GM18873 (cell line): ENCODE measurements at regions not wholly inside any gene's neighbourhood (a gene's known extent, or its start where the extent isn't known, plus 50 kb on each side); places are given as distances from the start of the nearest gene placed in this dataset.

Experiments used
- ATAC-seq: cut with Tn5 transposase; IDR thresholded peaks from one replicate; pipeline ENCODE4 v1.9.1; 2021; ENCODE audit warnings: mild to moderate bottlenecking, moderate library complexity, moderate number of reproducible peaks; ENCODE audit not compliant: unreplicated experiment, low FRiP score

DNA sequence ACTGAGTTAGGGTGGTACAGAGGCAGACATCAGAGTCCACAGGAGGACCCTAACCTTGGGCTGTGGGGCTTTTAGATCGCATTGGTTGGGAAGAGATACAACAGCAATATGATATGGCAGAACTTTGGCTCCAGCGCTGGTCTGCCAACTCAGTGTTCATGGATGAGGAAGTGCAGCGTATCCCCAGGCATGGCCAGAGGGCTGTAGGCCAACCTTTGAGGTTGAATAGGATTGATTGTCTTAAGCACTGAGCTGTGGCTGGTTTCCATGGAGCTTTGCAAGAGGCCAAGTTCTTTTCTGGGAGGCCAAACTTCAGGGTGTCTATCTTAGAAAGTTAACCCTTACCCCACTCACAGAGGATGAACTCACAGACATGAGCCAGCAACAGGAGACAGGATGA is 144.1 kb upstream of the TMTC4 start:
- no peak for ATAC-seq

DNA sequence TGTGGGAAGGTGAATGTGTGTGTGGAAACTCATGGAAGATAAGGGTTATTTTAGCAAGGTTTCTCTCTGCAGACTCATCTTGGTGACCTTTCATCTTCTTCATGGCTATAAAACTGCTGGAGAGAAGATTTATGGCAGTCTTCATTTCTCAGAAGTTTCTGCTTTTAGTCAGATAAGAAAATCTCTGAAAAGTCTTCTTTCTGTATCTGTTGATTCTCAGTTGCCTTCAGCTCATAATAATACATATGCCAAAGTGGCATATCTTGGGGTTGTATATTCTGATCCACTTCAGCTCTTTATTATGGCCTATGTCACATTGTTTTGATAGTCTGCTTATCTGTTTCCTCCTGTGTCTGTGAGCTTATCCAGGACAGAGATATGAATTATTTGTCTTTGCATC is 143.3 kb upstream of the TMTC4 start:
- ATAC-seq: no peak

DNA sequence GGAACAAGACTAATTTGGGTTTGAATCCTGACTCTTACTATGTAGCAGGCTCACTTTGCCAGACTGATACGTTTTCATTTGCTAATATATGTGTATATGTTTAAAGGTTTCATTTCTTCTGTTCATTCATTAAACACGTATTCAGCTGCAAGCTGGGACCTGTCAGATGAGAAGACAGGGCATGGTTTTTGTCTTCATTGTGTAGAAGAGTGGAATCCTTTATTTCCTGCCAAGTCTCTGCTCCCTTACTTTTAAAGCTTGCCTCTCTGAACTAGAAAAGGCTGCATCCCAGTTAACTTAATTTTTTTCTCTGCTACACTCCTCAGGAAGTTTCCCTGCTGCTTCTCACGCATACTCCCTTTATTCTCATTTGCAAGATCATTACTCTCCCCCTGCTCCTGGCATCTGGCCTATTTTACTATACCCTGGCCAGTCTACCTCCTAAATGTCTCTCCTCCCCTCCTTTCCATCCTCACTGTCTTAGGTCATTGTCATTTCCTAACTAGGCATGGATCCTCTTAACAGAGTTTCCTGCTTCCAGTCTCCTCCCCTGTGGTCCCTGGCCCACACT is 141.0 kb upstream of the TMTC4 start:
- no peak for ATAC-seq

DNA sequence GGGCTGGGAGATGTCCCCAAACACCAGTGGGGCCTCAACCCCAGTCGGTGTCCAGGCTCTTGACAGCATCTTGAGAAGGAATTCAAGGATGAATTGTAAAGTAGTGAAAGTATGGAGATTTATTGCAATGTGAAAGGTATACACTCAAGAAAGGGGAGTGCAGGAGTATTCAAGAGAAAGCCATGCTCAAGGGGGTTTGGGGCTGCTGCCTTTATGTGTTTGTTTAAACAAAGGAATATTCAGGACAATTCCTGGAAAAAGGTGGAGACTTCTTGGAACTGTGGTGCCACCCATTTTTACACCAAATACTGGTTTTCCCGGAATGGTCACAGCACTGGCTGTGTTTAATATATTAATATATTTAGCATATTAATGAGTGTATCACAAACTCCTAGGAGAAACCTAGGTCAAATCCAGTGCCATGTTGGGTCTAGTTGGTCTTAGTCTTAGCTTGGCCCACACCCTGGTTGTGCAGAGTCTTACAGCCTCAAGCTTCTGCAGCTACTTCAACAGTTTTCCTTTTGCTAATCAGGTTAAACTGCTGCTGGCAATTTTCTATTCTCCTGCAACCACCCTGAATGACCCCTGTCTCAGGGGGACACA is 138.5 kb upstream of the TMTC4 start:
- ATAC-seq: no peak

- ATAC-seq: no peak
Measured at GRCh38 chr13:100811928-100812327, 137.3 kb upstream of the TMTC4 start.

DNA sequence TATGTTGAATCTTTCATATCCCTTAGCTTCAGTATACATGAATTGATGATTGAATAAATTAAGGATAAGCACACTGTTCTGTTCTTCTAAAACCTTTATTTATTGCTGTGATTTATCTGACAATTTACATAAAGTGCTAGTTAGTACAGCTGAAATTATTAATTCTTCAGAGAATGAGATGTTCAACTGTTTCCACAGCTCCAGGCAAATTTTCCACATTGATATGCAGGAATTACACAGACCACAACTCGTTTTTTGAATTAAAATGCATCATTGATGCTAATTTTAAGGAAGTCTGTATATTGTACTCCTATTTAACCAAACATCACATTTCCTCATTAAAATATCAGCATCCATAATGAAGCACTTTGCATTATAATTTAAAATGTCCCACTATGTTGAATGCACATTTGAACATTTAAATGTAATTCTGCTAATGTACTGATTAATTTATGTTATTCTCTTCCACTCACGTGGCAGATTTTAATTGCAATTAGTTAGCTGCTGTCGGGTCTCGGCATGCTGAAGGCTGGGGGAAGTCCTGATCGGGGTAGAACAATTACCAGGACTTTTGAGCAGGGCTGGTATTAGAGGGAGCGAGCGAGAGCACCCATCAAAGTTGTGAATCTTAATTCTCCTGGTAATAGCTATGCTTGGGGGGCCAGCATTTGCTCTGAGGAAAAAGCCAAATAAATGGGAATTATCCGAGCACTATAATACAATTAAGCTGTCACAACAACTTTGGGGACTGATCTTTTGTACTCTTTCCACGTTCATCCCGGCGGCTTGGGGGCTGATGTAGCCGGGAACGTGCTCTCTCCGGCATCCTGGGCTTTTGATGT is 136.7 kb upstream of the TMTC4 start:
- ATAC-seq: no peak

- no peak for ATAC-seq
Measured at GRCh38 chr13:100810481-100810880, 135.9 kb upstream of the TMTC4 start.

GRCh38 chr13:100809856-100810255 is 135.3 kb upstream of the TMTC4 start:
- no peak for ATAC-seq

- ATAC-seq: no peak
Measured at GRCh38 chr13:100809129-100809390, 134.5 kb upstream of the TMTC4 start.

DNA sequence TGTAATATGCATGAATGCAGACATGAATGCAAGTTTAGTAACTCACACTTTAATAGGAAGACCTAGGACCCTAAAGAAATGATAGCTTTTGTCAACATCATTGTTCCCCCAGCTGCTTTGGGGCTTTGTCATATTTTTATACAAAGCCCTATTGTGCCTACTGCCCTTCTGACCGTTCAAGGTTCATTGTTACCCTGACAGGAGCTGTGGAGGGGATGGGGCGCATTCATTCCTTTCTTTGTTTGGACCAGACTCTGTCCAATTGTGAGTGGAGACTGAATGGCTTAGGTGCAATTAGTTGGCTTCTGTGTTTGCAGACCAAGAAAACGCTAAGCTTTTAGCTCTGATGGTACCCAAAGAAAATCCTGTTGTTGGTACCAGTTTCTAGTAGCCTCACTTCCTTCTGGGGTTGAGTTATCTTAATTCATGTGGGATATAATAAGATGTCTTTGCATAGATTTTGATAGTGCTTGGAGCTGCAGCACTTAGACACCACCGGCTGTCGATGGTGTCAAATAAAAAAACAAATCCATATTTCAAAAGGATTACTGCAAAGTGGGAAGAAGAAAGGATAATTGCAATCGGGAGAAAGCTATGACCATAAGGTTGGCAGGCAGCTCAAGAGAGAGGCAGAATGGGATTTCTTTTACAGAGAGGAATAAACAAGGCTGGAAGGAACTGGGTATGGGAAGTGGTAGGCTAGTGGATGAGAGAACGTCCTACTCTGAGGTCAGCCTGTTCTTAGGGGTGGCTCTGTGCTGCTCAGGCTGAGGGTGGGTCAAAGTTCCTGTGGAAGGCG is 133.9 kb upstream of the TMTC4 start:
- no peak for ATAC-seq

DNA sequence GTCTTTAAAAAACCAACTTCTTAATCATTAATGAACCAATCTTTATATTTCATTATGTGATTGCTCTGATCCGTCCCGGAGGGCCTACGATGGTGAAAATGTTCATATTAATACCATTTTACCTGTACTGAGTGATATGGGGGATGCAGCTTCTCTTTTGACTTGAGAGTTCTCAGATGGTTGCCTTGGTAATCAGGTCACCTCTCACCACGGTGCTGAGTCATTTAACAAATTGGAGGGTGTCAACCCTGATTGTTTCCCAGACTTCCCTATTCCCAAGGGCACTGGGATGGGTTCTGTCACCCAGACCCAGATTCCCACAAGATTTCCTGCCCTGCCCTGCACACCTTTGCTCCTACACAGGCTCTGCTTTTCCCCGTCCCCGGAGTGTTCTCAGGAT is 128.5 kb upstream of the TMTC4 start:
- ATAC-seq: no peak

GRCh38 chr13:100800283-100800875 is 125.8 kb upstream of the TMTC4 start:
- no peak for ATAC-seq

- no peak for ATAC-seq
Measured at GRCh38 chr13:100798739-100799361, 124.3 kb upstream of the TMTC4 start.

- ATAC-seq: no peak
Measured at GRCh38 chr13:100797921-100798320, 123.3 kb upstream of the TMTC4 start.

GRCh38 chr13:100796463-100796862 is 121.9 kb upstream of the TMTC4 start:
- ATAC-seq: no peak

DNA sequence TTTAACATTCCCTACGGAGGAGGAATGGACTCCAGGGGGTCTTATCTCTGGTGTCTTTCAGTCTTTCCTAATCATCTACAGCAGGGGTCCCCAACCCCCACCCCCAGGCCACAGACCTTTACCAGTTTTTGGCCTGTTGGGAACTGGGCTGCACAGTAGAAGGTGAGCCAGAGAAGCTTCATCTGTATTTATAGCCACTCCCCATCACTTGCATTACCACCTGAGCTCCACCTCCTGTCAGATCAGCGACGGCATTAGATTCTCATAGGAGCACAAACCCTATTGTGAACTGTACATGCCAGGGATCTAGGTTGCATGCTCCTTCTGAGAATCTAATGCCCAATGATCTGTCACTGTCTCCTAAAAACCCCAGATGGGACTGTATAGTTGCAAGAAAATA is 120.0 kb upstream of the TMTC4 start:
- no peak for ATAC-seq

- no peak for ATAC-seq
Measured at GRCh38 chr13:100790405-100790804, 115.8 kb upstream of the TMTC4 start.

GRCh38 chr13:100789968-100790367 is 115.4 kb upstream of the TMTC4 start:
- peak; percentile 46 for ATAC-seq

- no peak for ATAC-seq
Measured at GRCh38 chr13:100789481-100789880, 114.9 kb upstream of the TMTC4 start.

DNA sequence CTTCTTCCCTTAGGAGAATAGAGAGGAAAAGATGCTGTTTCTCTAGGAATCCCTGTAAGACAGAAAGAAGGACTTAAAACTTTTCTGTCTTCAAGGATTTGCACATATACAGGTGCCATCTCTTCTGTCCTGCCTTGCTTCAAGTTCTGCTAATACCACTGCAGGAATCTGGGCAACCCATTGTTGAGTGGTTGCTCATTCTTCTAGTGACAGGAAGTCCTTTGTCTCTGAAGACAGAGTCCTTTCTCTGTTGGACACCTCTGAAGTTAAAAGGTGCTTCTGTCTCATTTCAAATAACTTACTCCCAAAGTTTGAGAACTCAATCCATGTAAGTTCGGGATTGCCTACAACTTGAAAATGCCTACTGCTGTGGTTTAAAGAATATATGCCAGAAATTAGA is 114.4 kb upstream of the TMTC4 start:
- no peak for ATAC-seq
